ENCODE measurements at regions not wholly inside any gene's neighbourhood (a gene's known extent, or its start where the extent isn't known, plus 50 kb on each side); places are given as distances from the start of the nearest gene placed in this dataset.

GRCh38 chr4:31370866-31371465, 650.8 kb downstream of the PCDH7 start:
- no peak for TF ChIP-seq POLR2AphosphoS5 (IDR thresholded peaks at IDR 0.05; ENCODE audit: low read depth, low read length)
- TF ChIP-seq POLR2A (IDR thresholded peaks at IDR 0.05; ENCODE audit: low read depth, low read length): no peak
- TF ChIP-seq TAF1 (IDR thresholded peaks at IDR 0.05; ENCODE audit: borderline replicate concordance, low read depth, low read length): no peak
